Caco-2 (cell line): ENCODE measurements at regions not wholly inside any gene's neighbourhood (a gene's known extent, or its start where the extent isn't known, plus 50 kb on each side); places are given as distances from the start of the nearest gene placed in this dataset.

Experiments used
- BruUV-seq: library from RNA; stranded (reverse); fragments of 400-500 nt; replicated peaks from 2 replicates; lab custom pipeline; 2021; lab: Mats Ljungman, UMichigan
- CTCF ChIA-PET: fragments of 300-600 bp; sonication (Branson Sonifier 250); formaldehyde crosslinking; loops from one replicate; lab custom pipeline; 2022; ENCODE audit warnings: antibody characterized with exemption; lab: Charles Lee
- POLR2A ChIA-PET: fragments of 300-600 bp; sonication (Branson Sonifier 250); formaldehyde crosslinking; loops from one replicate; lab custom pipeline; 2022; ENCODE audit warnings: antibody characterized with exemption; lab: Charles Lee
- DNase-seq, 2 experiments: peaks; one replicate each; pipeline versions ENCODE4 v3.0.0 to v3.0.0-alpha.2; 2020 to 2022
- H3K27me3 ChIP-seq: replicated peaks from 2 replicates; pipeline ENCODE4 v1.6.0; 2011; ENCODE audit warnings: low read length; ENCODE audit not compliant: control insufficient read depth, insufficient read depth
- H3K36me3 ChIP-seq: 2 replicates; pipeline ENCODE4 v1.5.1; 2011; ENCODE audit warnings: low read length; ENCODE audit not compliant: control insufficient read depth, insufficient read depth
- H3K4me1 ChIP-seq: fragments of 250-450 bp; sonication (Bioruptor Pico); 2 replicates; pipeline ENCODE4 v1.5.1; 2020; ENCODE audit warnings: mild to moderate bottlenecking
- H3K4me3 ChIP-seq: 2 replicates; pipeline ENCODE4 v1.5.1; 2011; ENCODE audit warnings: low read depth, mild to moderate bottlenecking, control low read depth, low read length
- H3K9me3 ChIP-seq: fragments of 250-450 bp; sonication (Bioruptor Pico); 2 replicates; pipeline ENCODE4 v1.5.1; 2020; ENCODE audit warnings: mild to moderate bottlenecking, moderate library complexity
- H3K27ac Mint-ChIP-seq: one replicate; pipeline ENCODE4 v1.8.0; 2022; ENCODE audit warnings: mixed read lengths; ENCODE audit not compliant: unreplicated experiment
- H3K27me3 Mint-ChIP-seq: one replicate; pipeline ENCODE4 v1.8.0; 2022; ENCODE audit warnings: mixed read lengths; ENCODE audit not compliant: insufficient read depth, unreplicated experiment
- H3K36me3 Mint-ChIP-seq: one replicate; pipeline ENCODE4 v1.8.0; 2022; ENCODE audit warnings: mild to moderate bottlenecking, mixed read lengths; ENCODE audit not compliant: insufficient read depth, unreplicated experiment
- H3K4me1 Mint-ChIP-seq: one replicate; pipeline ENCODE4 v1.8.0; 2022; ENCODE audit warnings: low read depth, mixed read lengths; ENCODE audit not compliant: unreplicated experiment
- H3K4me3 Mint-ChIP-seq: one replicate; pipeline ENCODE4 v1.8.0; 2022; ENCODE audit warnings: mild to moderate bottlenecking, moderate library complexity, mixed read lengths; ENCODE audit not compliant: unreplicated experiment
- H3K9me3 Mint-ChIP-seq: one replicate; pipeline ENCODE4 v1.8.0; 2022; ENCODE audit warnings: mixed read lengths; ENCODE audit not compliant: unreplicated experiment
- CTCF ChIP-seq, 2 experiments: fragments of 200-600 bp in 1 of 2; IDR thresholded peaks; 1 replicate in 1 of 2; 2 replicates in 1 of 2; pipeline versions ENCODE4 v1.5.1 to v1.8.0; 2011 to 2022; ENCODE audit warnings: antibody characterized with exemption in 1 of 2, control low read depth in 1 of 2, inconsistent platforms in 1 of 2, low read depth in 1 of 2, low read length in 1 of 2, mild to moderate bottlenecking in 1 of 2, moderate library complexity in 1 of 2; ENCODE audit not compliant: insufficient read depth in 1 of 2, severe bottlenecking in 1 of 2, unreplicated experiment in 1 of 2
- intact Hi-C: fragments of 100-400 bp; cut with micrococcal nuclease; formaldehyde crosslinking; loops from one replicate; pipeline ENCODE4 v1.10.0; 2022; ENCODE audit not compliant: unreplicated experiment

DNA sequence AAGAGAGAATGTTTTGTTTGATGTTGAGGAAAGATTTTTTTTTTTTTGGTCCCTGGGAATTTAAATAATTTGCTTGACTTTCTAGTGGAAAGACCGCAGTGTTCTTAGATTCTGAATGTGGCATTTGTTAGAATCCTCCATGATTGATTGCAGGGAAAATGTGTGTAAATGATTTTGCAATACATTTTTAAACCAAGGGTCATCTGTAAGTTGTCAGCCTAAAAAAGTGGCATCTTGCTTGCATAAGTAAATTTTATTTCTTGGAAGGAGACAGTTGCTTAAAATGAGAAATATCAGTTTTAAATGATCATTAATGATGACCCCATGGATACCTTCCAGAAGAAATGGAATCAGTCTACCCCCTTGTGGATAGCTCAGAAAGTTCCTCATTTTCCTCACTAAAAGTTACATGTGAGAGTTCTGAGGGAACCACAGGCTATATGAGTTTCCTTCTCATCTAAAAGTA lies 105.1 kb upstream of the SLC25A48 start:
- no peaks in the 10 kb centered on the region for H3K9me3 Mint-ChIP-seq
- no peaks in the 10 kb centered on the region for H3K27me3 Mint-ChIP-seq
- Histone ChIP-seq H3K9me3 (no peaks in the 10 kb centered on the region), H3K4me1 (no peaks in the 10 kb centered on the region), H3K4me3 (no peak overlapping the region), H3K27me3 (no peaks in the 10 kb centered on the region), H3K36me3 (no peaks in the 10 kb centered on the region)
- CTCF ChIA-PET = interaction anchor here (1.0 to 2.6 kb wide), 6 partner anchors 67 to 177 kb away, joined by 4 to 22 read pairs (median 10); no protein-coding TSS in a partner anchor
- DNase-seq = peak in 1 of 2 experiments; percentile 34
- POLR2A ChIA-PET = no interaction called here
- no TSS peak for BruUV-seq
- H3K4me3 Mint-ChIP-seq = no peak overlapping the region
- TF ChIP-seq CTCF (IDR thresholded peaks at IDR 0.05; ENCODE audit: insufficient read depth in 1 of 2, low read depth in 1 of 2, low read length in 1 of 2, severe bottlenecking in 1 of 2, unreplicated experiment in 1 of 2) = peak; percentile 37 to 59
- H3K36me3 Mint-ChIP-seq = no peaks in the 10 kb centered on the region
- H3K27ac Mint-ChIP-seq = no peak overlapping the region
- no peaks in the 10 kb centered on the region for H3K4me1 Mint-ChIP-seq
- intact Hi-C loops = loop anchor here (1.0 to 2.0 kb wide), 5 partner anchors 87 to 263 kb away; no protein-coding TSS in a partner anchor

- H3K4me1 Mint-ChIP-seq = no peaks in the 10 kb centered on the region
- no peak overlapping the region for H3K27ac Mint-ChIP-seq
- H3K4me3 Mint-ChIP-seq = no peak overlapping the region
- no peak for TF ChIP-seq CTCF (IDR thresholded peaks at IDR 0.05; ENCODE audit: insufficient read depth in 1 of 2, low read depth in 1 of 2, low read length in 1 of 2, severe bottlenecking in 1 of 2, unreplicated experiment in 1 of 2)
- ChIA-PET CTCF (no interaction called here), POLR2A (no interaction called here)
- Histone ChIP-seq H3K4me1 (no peaks in the 10 kb centered on the region), H3K4me3 (no peak overlapping the region), H3K27me3 (no peaks in the 10 kb centered on the region), H3K9me3 (no peaks in the 10 kb centered on the region), H3K36me3 (no peaks in the 10 kb centered on the region)
- intact Hi-C loops = no loop called here
- H3K27me3 Mint-ChIP-seq = no peaks in the 10 kb centered on the region
- no TSS peak for BruUV-seq
- H3K9me3 Mint-ChIP-seq = no peaks in the 10 kb centered on the region
- no peaks in the 10 kb centered on the region for H3K36me3 Mint-ChIP-seq
- no peak for DNase-seq
Observed at GRCh38 chr5:135724617-135725016, 109.8 kb upstream of the SLC25A48 start.

DNA sequence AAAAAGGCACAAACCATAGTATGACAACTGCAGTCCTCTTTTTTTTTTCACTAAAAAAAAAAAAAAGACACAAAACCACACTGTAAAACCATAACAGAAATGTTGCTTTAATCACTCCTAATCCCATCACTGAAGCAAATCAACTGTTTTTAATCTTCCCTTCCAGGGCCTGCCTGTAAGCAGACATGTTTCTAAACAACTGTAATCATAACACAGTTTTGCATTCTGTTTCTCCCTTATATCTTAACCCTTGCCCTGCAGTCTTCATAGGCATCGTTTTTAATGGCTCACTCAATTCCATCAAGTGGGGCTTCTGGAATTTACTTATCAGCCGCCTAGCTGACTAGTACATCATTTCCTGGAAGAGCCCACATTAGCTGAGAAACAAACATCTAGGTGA lies 111.0 kb upstream of the SLC25A48 start:
- BruUV-seq = no TSS peak
- Mint-ChIP-seq H3K27me3 (no peaks in the 10 kb centered on the region), H3K9me3 (no peaks in the 10 kb centered on the region), H3K36me3 (no peaks in the 10 kb centered on the region), H3K4me1 (no peaks in the 10 kb centered on the region), H3K4me3 (no peak overlapping the region), H3K27ac (no peak overlapping the region)
- DNase-seq = no peak
- Histone ChIP-seq H3K36me3 (no peaks in the 10 kb centered on the region), H3K4me3 (no peak overlapping the region), H3K4me1 (no peaks in the 10 kb centered on the region), H3K27me3 (no peaks in the 10 kb centered on the region), H3K9me3 (no peaks in the 10 kb centered on the region)
- ChIA-PET CTCF (no interaction called here), POLR2A (no interaction called here)
- intact Hi-C loops = no loop called here
- no peak for TF ChIP-seq CTCF (IDR thresholded peaks at IDR 0.05; ENCODE audit: insufficient read depth in 1 of 2, low read depth in 1 of 2, low read length in 1 of 2, severe bottlenecking in 1 of 2, unreplicated experiment in 1 of 2)
